ENCODE measurements at regions not wholly inside any gene's neighbourhood (a gene's known extent, or its start where the extent isn't known, plus 50 kb on each side); places are given as distances from the start of the nearest gene placed in this dataset.
A peak's percentile ranks its signal among the peaks of the same experiment; 100 is the strongest.
"Not testable (repeated sequence)": the region's sequence is repeated elsewhere in the genome, so short reads cannot be mapped to it uniquely, and the experiment has no call there.

GRCh38 chr5:172533058-172533398, 78.7 kb upstream of the SH3PXD2B start:
- Histone ChIP-seq H3K36me3 (no peaks in the 10 kb centered on the region), H3K27me3 (no peaks in the 10 kb centered on the region), H3K27ac (no peak overlapping the region), H3K9me3 (no peaks in the 10 kb centered on the region), H3K4me3 (no peak overlapping the region), H3K4me1 (peaks cover 0 to 7% (median 0%) of the 10 kb centered on the region in 4 donors)
- peak in 1 of 3 donors; percentile 32 for DNase-seq
- TF ChIP-seq POLR2A (IDR thresholded peaks at IDR 0.05) (no peak), CTCF (IDR thresholded peaks at IDR 0.05) (no peak)

- H3K9me3 ChIP-seq, H3K4me1 ChIP-seq, H3K4me3 ChIP-seq, H3K36me3 ChIP-seq, H3K27ac ChIP-seq, H3K27me3 ChIP-seq: not testable (repeated sequence)
- DNase-seq = peak in 1 of 3 donors; percentile 26
Observed at GRCh38 chr5:172532439-172532838, 78.1 kb upstream of the SH3PXD2B start.

- no peaks in the 10 kb centered on the region for H3K36me3 ChIP-seq
- TF ChIP-seq POLR2A (IDR thresholded peaks at IDR 0.05) (no peak), CTCF (IDR thresholded peaks at IDR 0.05) (no peak)
- H3K27me3 ChIP-seq = no peaks in the 10 kb centered on the region
- no peak for DNase-seq
- no peak overlapping the region for H3K4me3 ChIP-seq
- no peak overlapping the region for H3K27ac ChIP-seq
- H3K9me3 ChIP-seq = no peaks in the 10 kb centered on the region
- peaks cover 0 to 7% (median 0%) of the 10 kb centered on the region in 4 donors for H3K4me1 ChIP-seq
Observed at GRCh38 chr5:172531704-172532026, 77.3 kb upstream of the SH3PXD2B start.

GRCh38 chr5:172530878-172531703, 76.8 kb upstream of the SH3PXD2B start:
- DNase-seq = peak in 1 of 3 donors; percentile 13
- Histone ChIP-seq H3K4me1 (peaks cover 0 to 7% (median 0%) of the 10 kb centered on the region in 4 donors), H3K4me3 (no peak overlapping the region), H3K36me3 (no peaks in the 10 kb centered on the region), H3K27ac (no peak overlapping the region), H3K27me3 (no peaks in the 10 kb centered on the region), H3K9me3 (no peaks in the 10 kb centered on the region)
- no peak for TF ChIP-seq POLR2A (IDR thresholded peaks at IDR 0.05)

GRCh38 chr5:172530406-172530805, 76.1 kb upstream of the SH3PXD2B start:
- TF ChIP-seq CTCF (IDR thresholded peaks at IDR 0.05) (no peak), POLR2A (IDR thresholded peaks at IDR 0.05) (no peak)
- DNase-seq = peak in 1 of 3 donors; percentile 33
- Histone ChIP-seq H3K9me3 (no peaks in the 10 kb centered on the region), H3K27me3 (no peaks in the 10 kb centered on the region), H3K4me3 (no peak overlapping the region), H3K4me1 (peaks cover 0 to 7% (median 0%) of the 10 kb centered on the region in 4 donors), H3K27ac (no peak overlapping the region), H3K36me3 (no peaks in the 10 kb centered on the region)

- H3K27me3 ChIP-seq = no peaks in the 10 kb centered on the region
- no peaks in the 10 kb centered on the region for H3K36me3 ChIP-seq
- H3K4me1 ChIP-seq = peaks cover 0 to 7% (median 0%) of the 10 kb centered on the region in 4 donors
- H3K4me3 ChIP-seq = no peak overlapping the region
- no peak for TF ChIP-seq POLR2A (IDR thresholded peaks at IDR 0.05)
- TF ChIP-seq CTCF (IDR thresholded peaks at IDR 0.05) = no peak
- H3K27ac ChIP-seq = no peak overlapping the region
- H3K9me3 ChIP-seq = no peaks in the 10 kb centered on the region
- peak in 1 of 3 donors; percentile 8 for DNase-seq
Observed at GRCh38 chr5:172529896-172530295, 75.6 kb upstream of the SH3PXD2B start.

GRCh38 chr5:172528440-172528839, 74.1 kb upstream of the SH3PXD2B start:
- Histone ChIP-seq H3K4me3 (no peak overlapping the region), H3K36me3 (no peaks in the 10 kb centered on the region), H3K27ac (no peak overlapping the region), H3K27me3 (no peaks in the 10 kb centered on the region), H3K4me1 (no peaks in the 10 kb centered on the region), H3K9me3 (no peaks in the 10 kb centered on the region)
- DNase-seq = no peak
- TF ChIP-seq POLR2A (IDR thresholded peaks at IDR 0.05) (no peak), CTCF (IDR thresholded peaks at IDR 0.05) (no peak)
